Prostate gland (tissue), 2 donors: ENCODE measurements at regions not wholly inside any gene's neighbourhood (a gene's known extent, or its start where the extent isn't known, plus 50 kb on each side); places are given as distances from the start of the nearest gene placed in this dataset.
"Not testable (repeated sequence)": the region's sequence is repeated elsewhere in the genome, so short reads cannot be mapped to it uniquely, and the experiment has no call there.

Source experiments
- DNase-seq: peaks from one replicate; pipeline ENCODE4 v3.0.0-alpha.2; 2019; ENCODE audit warnings: low spot score
- H3K27ac ChIP-seq, 2 donors: fragments of 200-600 bp; sonication (generic); 2 replicates each; pipeline ENCODE4 v1.5.1; 2017 to 2019
- H3K27me3 ChIP-seq: fragments of 200-600 bp; sonication (generic); replicated peaks from 2 replicates; pipeline ENCODE4 v1.5.1; 2019; ENCODE audit not compliant: insufficient read depth
- H3K36me3 ChIP-seq, 2 donors: fragments of 200-600 bp; sonication (generic); 1 replicate in 1 of 2; 2 replicates in 1 of 2; pipeline versions ENCODE4 v1.5.1 to v1.8.1; 2017 to 2019
- H3K4me1 ChIP-seq: fragments of 200-600 bp; sonication (generic); replicated peaks from 2 replicates; pipeline ENCODE4 v1.5.1; 2019
- H3K4me3 ChIP-seq, 2 donors: fragments of 200-600 bp; sonication (generic); 2 replicates each; pipeline ENCODE4 v1.5.1; 2017 to 2019
- H3K9me3 ChIP-seq: fragments of 200-600 bp; sonication (generic); 2 replicates; pipeline ENCODE4 v1.5.1; 2017
- WGBS: methylation state at CpG from one replicate; pipeline ENCODE4 v1.1.5; 2018; 5-methylcytosine and 5-hydroxymethylcytosine counted together
- intact Hi-C: fragments of 100-400 bp; cut with DNase I; formaldehyde crosslinking; loops from one replicate; pipeline ENCODE4 v1.14.2; 2022

GRCh38 chr1:83180621-83181020 lies 818.3 kb downstream of the TTLL7 start:
- H3K27me3 ChIP-seq, H3K4me3 ChIP-seq, H3K9me3 ChIP-seq, H3K27ac ChIP-seq, DNase-seq, intact Hi-C loops, H3K36me3 ChIP-seq, H3K4me1 ChIP-seq: not testable (repeated sequence)
- 48% methylated on average over 3 of the region's 3 CpGs for WGBS

- H3K9me3 ChIP-seq, H3K4me1 ChIP-seq, H3K27ac ChIP-seq, intact Hi-C loops, DNase-seq, H3K4me3 ChIP-seq, H3K36me3 ChIP-seq, H3K27me3 ChIP-seq: not testable (repeated sequence)
- WGBS, result 67% methylated on average over 9 of the region's 9 CpGs
These were observed 831.3 kb downstream of the TTLL7 start for GRCh38 chr1:83167634-83168033.

- H3K4me1 ChIP-seq, H3K9me3 ChIP-seq, intact Hi-C loops, DNase-seq, H3K36me3 ChIP-seq, H3K27me3 ChIP-seq, H3K27ac ChIP-seq, H3K4me3 ChIP-seq: not testable (repeated sequence)
- WGBS, result 84% methylated on average over 3 of the region's 3 CpGs
These were observed 835.0 kb downstream of the TTLL7 start for GRCh38 chr1:83163879-83164475.

GRCh38 chr1:83158924-83159323 lies 840.0 kb downstream of the TTLL7 start:
- H3K9me3 ChIP-seq, H3K27ac ChIP-seq, DNase-seq, intact Hi-C loops, H3K36me3 ChIP-seq, H3K27me3 ChIP-seq, H3K4me1 ChIP-seq, H3K4me3 ChIP-seq: not testable (repeated sequence)
- WGBS, result no CpG with 5 or more reads among the region's 1 CpG

- H3K4me3 ChIP-seq, H3K27ac ChIP-seq, intact Hi-C loops, H3K27me3 ChIP-seq, DNase-seq, H3K9me3 ChIP-seq, H3K4me1 ChIP-seq, H3K36me3 ChIP-seq: not testable (repeated sequence)
- 67% methylated on average over 1 of the region's 1 CpG for WGBS
These were observed 844.6 kb downstream of the TTLL7 start for GRCh38 chr1:83154306-83154705.

GRCh38 chr1:83151167-83151898 lies 847.6 kb downstream of the TTLL7 start:
- H3K27ac ChIP-seq, result peak overlapping the region in 1 of 2 donors; percentile 30
- H3K27me3 ChIP-seq, intact Hi-C loops, H3K4me3 ChIP-seq, H3K4me1 ChIP-seq, H3K9me3 ChIP-seq, H3K36me3 ChIP-seq: not testable (repeated sequence)
- WGBS, result 34% methylated on average over 3 of the region's 3 CpGs
- DNase-seq, result peak; percentile 22

GRCh38 chr1:83150479-83150878 lies 848.5 kb downstream of the TTLL7 start:
- H3K4me1 ChIP-seq, H3K4me3 ChIP-seq, H3K9me3 ChIP-seq, intact Hi-C loops, H3K36me3 ChIP-seq, DNase-seq, H3K27me3 ChIP-seq: not testable (repeated sequence)
- WGBS, result 57% methylated on average over 6 of the region's 6 CpGs
- peak overlapping the region in 1 of 2 donors; percentile 30 for H3K27ac ChIP-seq

GRCh38 chr1:83145820-83146219 lies 853.1 kb downstream of the TTLL7 start:
- 57% methylated on average over 2 of the region's 2 CpGs for WGBS
- H3K27me3 ChIP-seq, H3K36me3 ChIP-seq, H3K4me1 ChIP-seq, intact Hi-C loops, H3K27ac ChIP-seq, H3K4me3 ChIP-seq, DNase-seq, H3K9me3 ChIP-seq: not testable (repeated sequence)

GRCh38 chr1:83142802-83143201 lies 856.1 kb downstream of the TTLL7 start:
- H3K4me1 ChIP-seq, DNase-seq: not testable (repeated sequence)
- 70% methylated on average over 1 of the region's 1 CpG for WGBS

GRCh38 chr1:83135524-83136157 lies 863.3 kb downstream of the TTLL7 start:
- H3K9me3 ChIP-seq, H3K4me1 ChIP-seq, H3K27me3 ChIP-seq, H3K4me3 ChIP-seq, H3K27ac ChIP-seq, intact Hi-C loops, DNase-seq, H3K36me3 ChIP-seq: not testable (repeated sequence)
- 81% methylated on average over 1 of the region's 1 CpG for WGBS

More at GRCh38 chr1:83142802-83143201, 856.1 kb downstream of the TTLL7 start:
- intact Hi-C loops, H3K4me3 ChIP-seq, H3K9me3 ChIP-seq, H3K36me3 ChIP-seq, H3K27me3 ChIP-seq, H3K27ac ChIP-seq: not testable (repeated sequence)

- intact Hi-C loops, H3K4me3 ChIP-seq, DNase-seq, H3K9me3 ChIP-seq, H3K4me1 ChIP-seq, H3K27ac ChIP-seq, H3K27me3 ChIP-seq, H3K36me3 ChIP-seq: not testable (repeated sequence)
- WGBS, result 100% methylated on average over 1 of the region's 3 CpGs
These were observed 864.5 kb downstream of the TTLL7 start for GRCh38 chr1:83134322-83135014.
